OCI-LY1 (cell line): ENCODE measurements at regions not wholly inside any gene's neighbourhood (a gene's known extent, or its start where the extent isn't known, plus 50 kb on each side); places are given as distances from the start of the nearest gene placed in this dataset.

Experiments
- H2AFZ ChIP-seq: fragments of 200-600 bp; sonication (generic), shearing (Covaris generic); 2 replicates; pipeline ENCODE4 v1.6.0; 2014; ENCODE audit warnings: antibody characterized with exemption, mild to moderate bottlenecking, low read length
- H3F3A ChIP-seq: fragments of 200-600 bp; sonication (generic), shearing (Covaris generic); 2 replicates; pipeline ENCODE4 v1.6.0; 2014; ENCODE audit warnings: mild to moderate bottlenecking, antibody characterized with exemption, low read length, moderate library complexity; ENCODE audit not compliant: insufficient read depth
- H3K27ac ChIP-seq: fragments of 200-600 bp; sonication (generic); 2 replicates; pipeline ENCODE4 v1.5.1; 2014; ENCODE audit warnings: low read length, mixed run types, mild to moderate bottlenecking, low read depth; ENCODE audit not compliant: poor library complexity, severe bottlenecking
- H3K27me3 ChIP-seq: fragments of 200-600 bp; sonication (generic); 2 replicates; pipeline ENCODE4 v1.6.0; 2014; ENCODE audit warnings: antibody characterized with exemption, mild to moderate bottlenecking, low read length, moderate library complexity; ENCODE audit not compliant: insufficient read depth
- H3K36me3 ChIP-seq: fragments of 200-600 bp; sonication (generic); 2 replicates; pipeline ENCODE4 v1.6.1; 2014; ENCODE audit warnings: mild to moderate bottlenecking, antibody characterized with exemption, low read length, moderate library complexity, mixed read lengths; ENCODE audit not compliant: insufficient read depth
- H3K4me1 ChIP-seq: fragments of 200-600 bp; sonication (generic); 2 replicates; pipeline ENCODE4 v1.5.1; 2014; ENCODE audit warnings: mild to moderate bottlenecking, low read length, moderate library complexity; ENCODE audit not compliant: insufficient read depth, severe bottlenecking
- H3K4me2 ChIP-seq: fragments of 200-600 bp; sonication (generic), shearing (Covaris generic); 2 replicates; pipeline ENCODE4 v1.6.1; 2014; ENCODE audit warnings: low read length
- H3K4me3 ChIP-seq: fragments of 200-600 bp; sonication (generic); 2 replicates; pipeline ENCODE4 v1.5.1; 2014; ENCODE audit warnings: low read length, low read depth, mild to moderate bottlenecking, mixed read lengths; ENCODE audit not compliant: poor library complexity, severe bottlenecking
- H3K79me2 ChIP-seq: fragments of 200-600 bp; shearing (Covaris generic); 2 replicates; pipeline ENCODE4 v1.6.1; 2016; ENCODE audit warnings: mixed run types, low read length, mixed read lengths; ENCODE audit not compliant: insufficient read depth
- H3K9ac ChIP-seq: fragments of 200-600 bp; sonication (generic), shearing (Covaris generic); 2 replicates; pipeline ENCODE4 v1.6.1; 2014; ENCODE audit warnings: mild to moderate bottlenecking, low read length, mixed read lengths
- H3K9me2 ChIP-seq: fragments of 200-600 bp; sonication (generic), shearing (Covaris generic); 2 replicates; pipeline ENCODE4 v1.6.1; 2014; ENCODE audit warnings: low read depth, mild to moderate bottlenecking, low read length, mixed read lengths
- H3K9me3 ChIP-seq: fragments of 200-600 bp; shearing (Covaris generic); 2 replicates; pipeline ENCODE4 v1.6.1; 2014; ENCODE audit warnings: low read length, mixed read lengths
- H4K20me1 ChIP-seq: fragments of 200-600 bp; sonication (generic), shearing (Covaris generic); 2 replicates; pipeline ENCODE4 v1.6.0; 2016; ENCODE audit warnings: mild to moderate bottlenecking, low read length; ENCODE audit not compliant: insufficient read depth
- EZH2 ChIP-seq: fragments of 200-600 bp; sonication (generic), shearing (Covaris generic); IDR thresholded peaks from 2 replicates; pipeline ENCODE4 v1.8.0; 2017; ENCODE audit warnings: borderline replicate concordance, mixed run types, mild to moderate bottlenecking, antibody characterized with exemption, low read length, moderate library complexity, mixed read lengths
- TF ChIP-seq, protein P1 (sequence below): fragments of 200-600 bp; sonication (generic), shearing (Covaris generic); IDR thresholded peaks from 2 replicates; pipeline ENCODE4 v1.5.1; 2017; ENCODE audit warnings: mild to moderate bottlenecking, antibody characterized with exemption, low read length, moderate library complexity, mixed read lengths

DNA sequence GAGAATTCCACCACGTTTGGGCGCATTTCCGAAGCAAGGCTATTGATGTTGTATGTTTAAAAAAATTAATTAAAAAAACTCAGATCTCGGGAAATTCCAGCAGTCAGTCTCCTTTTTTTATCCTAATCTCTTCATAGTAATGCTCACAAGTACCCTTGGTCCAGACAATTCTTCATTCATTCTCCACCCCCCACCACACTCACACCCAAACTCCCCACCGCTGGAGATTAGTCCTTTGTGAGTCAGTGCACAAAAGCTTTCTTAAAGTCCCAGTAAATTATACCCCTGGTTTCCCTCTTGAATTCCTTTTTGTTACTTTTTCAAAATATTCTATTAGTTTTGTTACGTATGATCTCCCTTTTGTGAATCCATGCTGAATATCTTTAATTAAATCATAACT is 274.6 kb downstream of the ZNF536 start:
- H3K9me3 ChIP-seq, result no peaks in the 10 kb centered on the region
- H3K27me3 ChIP-seq, result no peaks in the 10 kb centered on the region
- H3K36me3 ChIP-seq, result no peaks in the 10 kb centered on the region
- TF ChIP-seq, protein P1, sequence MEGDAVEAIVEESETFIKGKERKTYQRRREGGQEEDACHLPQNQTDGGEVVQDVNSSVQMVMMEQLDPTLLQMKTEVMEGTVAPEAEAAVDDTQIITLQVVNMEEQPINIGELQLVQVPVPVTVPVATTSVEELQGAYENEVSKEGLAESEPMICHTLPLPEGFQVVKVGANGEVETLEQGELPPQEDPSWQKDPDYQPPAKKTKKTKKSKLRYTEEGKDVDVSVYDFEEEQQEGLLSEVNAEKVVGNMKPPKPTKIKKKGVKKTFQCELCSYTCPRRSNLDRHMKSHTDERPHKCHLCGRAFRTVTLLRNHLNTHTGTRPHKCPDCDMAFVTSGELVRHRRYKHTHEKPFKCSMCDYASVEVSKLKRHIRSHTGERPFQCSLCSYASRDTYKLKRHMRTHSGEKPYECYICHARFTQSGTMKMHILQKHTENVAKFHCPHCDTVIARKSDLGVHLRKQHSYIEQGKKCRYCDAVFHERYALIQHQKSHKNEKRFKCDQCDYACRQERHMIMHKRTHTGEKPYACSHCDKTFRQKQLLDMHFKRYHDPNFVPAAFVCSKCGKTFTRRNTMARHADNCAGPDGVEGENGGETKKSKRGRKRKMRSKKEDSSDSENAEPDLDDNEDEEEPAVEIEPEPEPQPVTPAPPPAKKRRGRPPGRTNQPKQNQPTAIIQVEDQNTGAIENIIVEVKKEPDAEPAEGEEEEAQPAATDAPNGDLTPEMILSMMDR, result no peak
- no peak for TF ChIP-seq EZH2
- H3K4me1 ChIP-seq, result no peaks in the 10 kb centered on the region
- no peak overlapping the region for H3K4me2 ChIP-seq
- H3K27ac ChIP-seq, result no peak overlapping the region
- H3K9ac ChIP-seq, result no peak overlapping the region
- no peaks in the 10 kb centered on the region for H4K20me1 ChIP-seq
- no peak overlapping the region for H2AFZ ChIP-seq
- no peak overlapping the region for H3K4me3 ChIP-seq
- H3K79me2 ChIP-seq, result no peaks in the 10 kb centered on the region
- H3F3A ChIP-seq, result no peaks in the 10 kb centered on the region
- no peaks in the 10 kb centered on the region for H3K9me2 ChIP-seq

DNA sequence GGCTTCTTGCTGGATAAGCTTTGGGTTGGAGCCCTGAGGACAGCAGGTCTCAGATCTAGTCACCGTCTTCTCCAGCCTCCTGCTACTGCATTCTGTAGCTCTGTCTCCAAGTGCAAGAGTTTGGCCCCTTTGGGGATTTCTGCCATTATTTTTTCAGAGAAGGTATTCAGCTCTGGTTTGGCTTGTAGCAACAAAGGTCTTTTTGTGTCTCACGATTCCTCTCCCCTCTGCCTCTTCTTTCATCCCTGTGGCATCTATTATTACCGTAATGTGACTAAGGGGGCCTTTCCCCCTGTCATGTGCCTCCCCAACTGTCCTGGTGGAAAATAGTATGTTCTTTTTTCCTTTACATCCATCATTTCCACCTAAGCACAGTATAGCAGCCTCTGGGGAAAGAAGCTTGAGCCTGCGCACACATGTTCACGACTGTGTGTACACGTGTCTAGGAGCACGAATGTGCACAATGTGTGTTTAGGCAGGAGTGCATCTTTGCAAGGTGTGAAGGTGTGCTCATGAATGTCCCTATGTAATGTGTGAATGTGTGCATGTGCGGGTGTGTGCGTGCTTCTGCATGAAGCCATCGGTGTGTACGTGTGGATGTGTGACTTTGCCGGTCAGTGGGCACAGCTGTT is 273.9 kb downstream of the ZNF536 start:
- H3K9ac ChIP-seq, result no peak overlapping the region
- H3K79me2 ChIP-seq, result no peaks in the 10 kb centered on the region
- H3K4me2 ChIP-seq, result no peak overlapping the region
- no peaks in the 10 kb centered on the region for H3K27me3 ChIP-seq
- H3K4me3 ChIP-seq, result no peak overlapping the region
- H3K9me3 ChIP-seq, result no peaks in the 10 kb centered on the region
- no peaks in the 10 kb centered on the region for H4K20me1 ChIP-seq
- no peak overlapping the region for H2AFZ ChIP-seq
- H3K27ac ChIP-seq, result no peak overlapping the region
- H3K36me3 ChIP-seq, result no peaks in the 10 kb centered on the region
- H3K4me1 ChIP-seq, result no peaks in the 10 kb centered on the region
- H3F3A ChIP-seq, result no peaks in the 10 kb centered on the region
- H3K9me2 ChIP-seq, result no peaks in the 10 kb centered on the region
- TF ChIP-seq, protein P1, result no peak
- no peak for TF ChIP-seq EZH2

DNA sequence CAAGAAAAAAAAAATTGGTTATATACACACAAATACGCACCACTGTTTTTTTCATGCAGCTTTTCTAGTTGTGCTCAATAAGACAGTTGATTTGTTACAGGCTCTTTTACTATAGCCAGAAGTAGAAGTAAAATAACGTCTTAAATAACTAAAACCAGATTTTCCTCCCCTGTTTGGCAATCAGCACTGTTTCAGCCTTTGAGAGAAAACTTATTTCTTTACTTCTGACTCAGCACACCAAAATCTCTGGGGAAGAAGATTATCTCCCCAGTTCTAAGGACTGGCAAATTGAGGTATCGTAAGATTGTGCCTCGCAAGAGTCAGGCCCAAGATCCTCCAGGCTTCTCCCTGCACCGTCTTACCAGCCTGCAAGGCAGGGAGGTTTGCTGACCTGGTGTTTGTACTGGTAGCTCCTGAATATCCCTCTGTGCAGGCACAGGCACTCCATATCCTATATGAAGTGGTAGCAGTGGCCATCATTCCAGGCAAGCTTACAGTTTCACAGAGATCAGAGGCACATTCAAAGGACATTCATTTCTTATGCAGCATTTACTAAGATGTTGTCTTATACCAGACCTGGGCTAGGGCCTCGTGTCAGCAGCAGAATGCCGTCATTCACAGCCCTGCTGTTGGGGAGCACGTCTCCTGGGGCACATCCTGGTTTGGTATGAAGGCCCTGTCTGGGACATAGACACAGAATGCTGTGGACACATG is 268.2 kb downstream of the ZNF536 start:
- Histone ChIP-seq H3K79me2 (no peaks in the 10 kb centered on the region), H3K4me2 (no peak overlapping the region), H4K20me1 (no peaks in the 10 kb centered on the region), H3K9me2 (no peaks in the 10 kb centered on the region), H3K36me3 (no peaks in the 10 kb centered on the region), H3K27ac (no peak overlapping the region), H3K9ac (no peak overlapping the region), H3K27me3 (no peaks in the 10 kb centered on the region; the same call in 1 of the 2 replicates), H3K9me3 (no peaks in the 10 kb centered on the region), H3F3A (no peaks in the 10 kb centered on the region), H2AFZ (no peak overlapping the region), H3K4me1 (no peaks in the 10 kb centered on the region), H3K4me3 (no peak overlapping the region)
- no peak for TF ChIP-seq EZH2
- TF ChIP-seq, protein P1, result no peak
